ENCODE measurements at regions not wholly inside any gene's neighbourhood (a gene's known extent, or its start where the extent isn't known, plus 50 kb on each side); places are given as distances from the start of the nearest gene placed in this dataset.
"Not testable (repeated sequence)": the region's sequence is repeated elsewhere in the genome, so short reads cannot be mapped to it uniquely, and the experiment has no call there.

DNA sequence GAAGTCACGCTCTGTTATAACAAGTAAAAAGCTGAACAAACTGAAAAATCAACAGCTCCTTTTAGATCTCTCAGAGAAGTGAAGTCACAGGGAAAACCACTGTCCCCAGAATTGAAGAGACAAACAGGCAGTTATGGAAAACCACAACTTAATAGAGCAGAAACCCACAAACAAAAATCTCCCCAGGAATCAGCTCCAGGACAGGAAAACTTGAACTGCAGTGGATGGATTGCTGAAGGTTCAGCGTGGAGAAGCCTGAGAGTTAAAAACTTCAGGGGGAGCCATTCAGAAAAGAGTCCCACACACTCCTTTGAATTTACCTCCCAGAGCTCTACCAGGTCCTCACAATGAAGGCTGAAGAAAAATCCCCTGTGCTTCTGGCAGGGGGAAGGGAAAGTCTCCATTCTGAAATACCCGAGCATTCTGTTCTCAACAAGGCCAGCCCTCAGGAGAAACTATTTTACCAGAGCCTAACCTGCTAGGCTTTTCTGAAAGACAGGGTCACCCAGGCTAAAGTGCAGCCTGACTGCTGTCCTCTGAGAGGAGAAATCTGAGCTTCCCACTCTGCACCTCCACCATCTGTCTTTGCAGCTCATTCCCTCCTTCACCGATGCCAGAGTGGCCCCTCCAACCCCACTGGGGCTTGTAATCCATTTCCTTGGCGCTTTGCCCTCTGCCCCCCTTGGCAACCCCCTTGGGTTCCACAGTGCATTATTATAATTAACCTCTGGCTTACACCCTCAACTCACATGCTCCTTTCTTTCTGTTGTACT is 65.0 kb upstream of the CCNY start:
- H3K27ac ChIP-seq, result peak overlapping the region; percentile 3
- TF ChIP-seq CTCF (IDR thresholded peaks at IDR 0.05; ENCODE audit: low read depth, low read length), result no peak
- no peaks in the 10 kb centered on the region for H3K36me3 ChIP-seq
- H3K4me3 ChIP-seq, result no peak overlapping the region
- H3K4me1 ChIP-seq (ENCODE audit: low read depth), result no peaks in the 10 kb centered on the region
- H3K9me3 ChIP-seq (ENCODE audit: low read depth), result no peaks in the 10 kb centered on the region
- no peaks in the 10 kb centered on the region for H3K27me3 ChIP-seq
- peak in 1 of 2 donors; percentile 22 for DNase-seq (ENCODE audit: low read depth in 1 of 2, low spot score in 1 of 2)

DNA sequence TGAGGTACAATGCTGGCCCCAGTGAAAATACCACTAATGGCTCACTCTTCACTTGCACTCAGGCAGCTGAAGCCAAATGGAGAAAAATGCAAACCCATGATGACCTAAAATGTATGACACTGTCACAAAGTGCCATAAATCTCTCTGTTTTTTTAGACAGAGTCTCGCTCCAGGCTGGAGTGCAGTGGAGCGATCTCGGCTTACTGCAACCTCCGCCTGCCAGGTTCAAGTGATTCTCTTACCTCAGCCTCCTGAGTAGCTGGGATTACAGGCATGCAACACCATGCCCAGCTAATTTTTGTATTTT is 64.5 kb upstream of the CCNY start:
- H3K27me3 ChIP-seq; H3K27ac ChIP-seq; H3K4me1 ChIP-seq (ENCODE audit: low read depth); DNase-seq (ENCODE audit: low read depth in 1 of 2, low spot score in 1 of 2); H3K4me3 ChIP-seq; H3K9me3 ChIP-seq (ENCODE audit: low read depth); H3K36me3 ChIP-seq: not testable (repeated sequence)

- not testable (repeated sequence) for DNase-seq (ENCODE audit: low read depth in 1 of 2, low spot score in 1 of 2); H3K4me1 ChIP-seq (ENCODE audit: low read depth); H3K27me3 ChIP-seq; H3K36me3 ChIP-seq; H3K4me3 ChIP-seq; H3K27ac ChIP-seq; H3K9me3 ChIP-seq (ENCODE audit: low read depth)
Observed at GRCh38 chr10:35272401-35272800, 63.9 kb upstream of the CCNY start.

DNA sequence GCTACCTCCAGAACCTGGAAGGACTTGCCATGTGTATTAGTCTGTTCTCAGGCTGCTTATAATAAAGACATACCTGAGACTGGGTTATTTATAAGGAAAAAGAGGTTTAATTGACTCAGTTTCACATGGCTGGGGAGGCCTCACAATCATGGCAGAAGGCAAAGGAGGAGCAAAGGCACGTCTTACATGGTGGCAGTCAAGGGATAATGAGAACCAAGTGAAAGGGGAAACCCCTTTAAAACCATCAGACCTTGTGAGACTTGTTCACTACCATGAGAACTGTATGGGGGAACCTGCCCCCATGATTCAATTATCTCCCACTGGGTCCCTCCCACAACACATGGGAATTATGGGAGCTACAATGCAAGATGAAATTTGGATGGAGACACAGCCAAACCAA is 62.3 kb upstream of the CCNY start:
- H3K27me3 ChIP-seq; H3K27ac ChIP-seq; DNase-seq (ENCODE audit: low read depth in 1 of 2, low spot score in 1 of 2); H3K4me1 ChIP-seq (ENCODE audit: low read depth); H3K36me3 ChIP-seq; H3K4me3 ChIP-seq; H3K9me3 ChIP-seq (ENCODE audit: low read depth): not testable (repeated sequence)

- no peak overlapping the region for H3K27ac ChIP-seq
- H3K36me3 ChIP-seq, result no peaks in the 10 kb centered on the region
- no peaks in the 10 kb centered on the region for H3K27me3 ChIP-seq
- H3K9me3 ChIP-seq (ENCODE audit: low read depth), result no peaks in the 10 kb centered on the region
- no peak for DNase-seq (ENCODE audit: low read depth in 1 of 2, low spot score in 1 of 2)
- no peaks in the 10 kb centered on the region for H3K4me1 ChIP-seq (ENCODE audit: low read depth)
- TF ChIP-seq CTCF (IDR thresholded peaks at IDR 0.05; ENCODE audit: low read depth, low read length), result no peak
- H3K4me3 ChIP-seq, result no peak overlapping the region
Observed at GRCh38 chr10:35274498-35275060, 61.7 kb upstream of the CCNY start.

DNA sequence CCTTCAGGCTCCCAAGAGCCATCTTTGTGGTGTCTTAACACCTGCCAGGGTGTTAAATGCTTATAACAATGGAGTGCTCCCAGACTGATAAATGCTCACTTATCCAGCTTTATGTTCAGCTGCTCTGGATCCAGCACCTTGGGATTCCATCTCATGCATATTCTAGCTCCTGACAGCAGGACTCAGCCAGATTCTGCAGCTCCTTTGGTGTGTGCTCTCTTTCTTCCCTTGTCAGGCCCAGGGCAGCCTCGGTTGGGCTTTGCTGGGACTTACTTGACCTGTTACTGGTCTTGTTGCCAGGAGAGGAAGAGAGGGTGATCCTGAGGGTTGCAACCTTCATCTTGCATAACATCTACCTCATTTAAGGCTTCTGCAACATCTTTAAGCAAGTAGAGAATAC is 59.4 kb upstream of the CCNY start:
- Histone ChIP-seq H3K9me3 (ENCODE audit: low read depth) (no peaks in the 10 kb centered on the region), H3K36me3 (no peaks in the 10 kb centered on the region), H3K4me1 (ENCODE audit: low read depth) (no peaks in the 10 kb centered on the region), H3K27me3 (no peaks in the 10 kb centered on the region), H3K4me3 (no peak overlapping the region), H3K27ac (no peak overlapping the region)
- no peak for TF ChIP-seq CTCF (IDR thresholded peaks at IDR 0.05; ENCODE audit: low read depth, low read length)
- no peak for DNase-seq (ENCODE audit: low read depth in 1 of 2, low spot score in 1 of 2)

GRCh38 chr10:35280246-35280645 is 56.1 kb upstream of the CCNY start:
- not testable (repeated sequence) for H3K4me3 ChIP-seq; H3K4me1 ChIP-seq (ENCODE audit: low read depth); H3K9me3 ChIP-seq (ENCODE audit: low read depth); H3K27ac ChIP-seq; DNase-seq (ENCODE audit: low read depth in 1 of 2, low spot score in 1 of 2); H3K27me3 ChIP-seq; H3K36me3 ChIP-seq
